ENCODE measurements at regions not wholly inside any gene's neighbourhood (a gene's known extent, or its start where the extent isn't known, plus 50 kb on each side); places are given as distances from the start of the nearest gene placed in this dataset.

DNA sequence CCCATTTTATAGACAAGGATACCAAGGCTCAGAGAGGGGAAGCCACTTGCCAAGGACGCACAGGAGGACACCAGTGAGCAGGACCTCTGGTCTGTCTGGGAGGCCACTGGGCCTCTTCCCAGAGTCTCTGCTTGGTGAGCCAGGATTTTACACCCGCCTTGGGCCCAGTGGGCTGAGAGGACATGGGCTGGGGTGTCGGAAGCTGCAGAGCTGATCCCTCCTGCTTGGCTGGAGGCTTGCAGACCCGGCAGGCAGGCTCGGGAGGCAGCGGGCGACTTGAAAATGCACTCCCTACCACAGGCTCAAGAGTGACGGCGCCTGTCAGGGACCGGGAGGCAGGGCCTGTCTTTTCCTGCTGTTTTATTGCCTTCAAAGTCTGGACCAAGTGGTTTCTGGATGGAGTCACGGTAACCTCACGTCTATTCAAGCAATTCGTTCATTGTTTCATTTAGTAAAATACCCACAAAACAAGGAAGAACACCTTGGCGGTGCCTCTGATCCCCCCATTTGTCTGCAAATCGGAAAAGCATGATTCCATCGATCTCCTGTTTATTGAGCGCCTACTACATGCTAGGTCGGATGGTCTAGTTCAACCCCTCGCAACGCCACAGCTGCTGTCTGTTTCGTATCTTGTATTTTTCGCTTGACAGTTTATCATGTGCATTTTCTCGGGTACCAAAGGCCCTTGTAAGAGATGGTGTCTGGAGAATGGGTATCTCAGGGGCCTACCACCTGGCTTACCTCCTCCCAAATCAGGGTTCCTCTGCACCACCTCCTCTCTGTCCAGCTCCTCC lies 108.1 kb upstream of the IER5L start:
- no peak for DNase-seq (ENCODE audit: low read depth in 2 of 2)

- no peak for DNase-seq (ENCODE audit: low read depth in 2 of 2)
These were observed 107.3 kb upstream of the IER5L start for GRCh38 chr9:129285382-129285781.

GRCh38 chr9:129284607-129285291 lies 106.7 kb upstream of the IER5L start:
- DNase-seq (ENCODE audit: low read depth in 2 of 2): no peak

GRCh38 chr9:129283705-129284606 lies 105.9 kb upstream of the IER5L start:
- no peak for DNase-seq (ENCODE audit: low read depth in 2 of 2)

GRCh38 chr9:129283291-129283691 lies 105.2 kb upstream of the IER5L start:
- no peak for DNase-seq (ENCODE audit: low read depth in 2 of 2)

DNA sequence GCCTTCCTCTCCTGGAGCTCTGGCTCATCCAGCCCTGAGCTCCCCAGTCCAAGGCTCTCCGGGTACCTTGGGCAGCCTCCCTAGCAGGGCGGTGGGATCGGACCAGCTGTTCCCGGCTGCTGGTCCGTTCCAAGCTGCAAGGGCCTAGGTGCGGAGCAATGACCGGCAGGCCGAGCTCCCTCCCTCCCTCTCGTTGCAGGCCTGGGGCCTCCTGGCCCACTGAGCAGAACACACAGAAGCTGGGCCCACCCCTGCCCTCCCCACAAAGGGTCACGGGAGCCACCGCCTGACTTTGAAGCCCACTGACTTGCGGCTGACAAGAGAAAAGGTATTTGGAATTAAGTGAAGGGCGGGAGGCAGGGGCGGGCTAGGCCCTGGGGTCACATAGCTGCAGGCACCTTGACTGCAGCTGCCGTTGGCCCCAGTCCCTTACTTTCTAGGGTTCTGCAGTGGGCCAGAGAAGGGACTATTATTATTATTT lies 104.7 kb upstream of the IER5L start:
- no peak for DNase-seq (ENCODE audit: low read depth in 2 of 2)

GRCh38 chr9:129282272-129282671 lies 104.2 kb upstream of the IER5L start:
- no peak for DNase-seq (ENCODE audit: low read depth in 2 of 2)

GRCh38 chr9:129281506-129282145 lies 103.6 kb upstream of the IER5L start:
- DNase-seq (ENCODE audit: low read depth in 2 of 2): no peak

DNA sequence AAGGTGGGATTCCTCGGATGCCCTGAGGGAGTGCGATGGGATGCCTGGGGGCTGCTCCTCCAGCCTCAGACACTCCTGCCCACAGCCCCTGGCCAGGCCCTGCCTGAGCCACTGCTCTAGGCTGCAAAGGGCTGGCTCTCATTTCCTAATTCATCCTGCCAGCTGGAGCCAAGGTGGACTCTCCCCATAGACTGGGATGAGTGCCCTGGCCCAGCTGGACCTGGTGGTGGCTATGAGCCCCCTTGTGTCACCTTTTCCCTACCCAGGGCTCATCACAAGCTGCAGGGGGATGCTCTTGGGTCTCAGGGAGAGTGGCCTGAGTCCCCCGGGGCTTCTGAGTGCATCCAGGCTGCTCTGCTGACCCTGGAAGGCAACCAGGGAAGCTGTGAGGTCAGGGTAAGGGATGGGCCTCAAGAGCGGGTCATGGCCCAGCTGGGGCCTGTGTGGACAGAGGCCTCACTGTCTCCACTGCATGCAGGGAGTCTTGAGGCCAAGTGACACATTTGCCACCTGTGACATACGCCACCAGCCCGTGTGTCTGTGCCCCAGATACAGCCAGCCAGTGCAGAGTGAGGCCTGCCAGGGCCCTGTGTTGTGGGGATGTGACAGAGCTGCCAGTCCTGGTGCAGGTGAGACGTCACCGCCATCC lies 102.7 kb upstream of the IER5L start:
- DNase-seq (ENCODE audit: low read depth in 2 of 2): no peak

- DNase-seq (ENCODE audit: low read depth in 2 of 2): no peak
These were observed 102.2 kb upstream of the IER5L start for GRCh38 chr9:129280236-129280622.

- no peak for DNase-seq (ENCODE audit: low read depth in 2 of 2)
These were observed 100.6 kb upstream of the IER5L start for GRCh38 chr9:129278391-129279237.

- no peak for DNase-seq (ENCODE audit: low read depth in 2 of 2)
These were observed 98.6 kb upstream of the IER5L start for GRCh38 chr9:129276486-129277230.

GRCh38 chr9:129275626-129276247 lies 97.7 kb upstream of the IER5L start:
- DNase-seq (ENCODE audit: low read depth in 2 of 2): no peak

DNA sequence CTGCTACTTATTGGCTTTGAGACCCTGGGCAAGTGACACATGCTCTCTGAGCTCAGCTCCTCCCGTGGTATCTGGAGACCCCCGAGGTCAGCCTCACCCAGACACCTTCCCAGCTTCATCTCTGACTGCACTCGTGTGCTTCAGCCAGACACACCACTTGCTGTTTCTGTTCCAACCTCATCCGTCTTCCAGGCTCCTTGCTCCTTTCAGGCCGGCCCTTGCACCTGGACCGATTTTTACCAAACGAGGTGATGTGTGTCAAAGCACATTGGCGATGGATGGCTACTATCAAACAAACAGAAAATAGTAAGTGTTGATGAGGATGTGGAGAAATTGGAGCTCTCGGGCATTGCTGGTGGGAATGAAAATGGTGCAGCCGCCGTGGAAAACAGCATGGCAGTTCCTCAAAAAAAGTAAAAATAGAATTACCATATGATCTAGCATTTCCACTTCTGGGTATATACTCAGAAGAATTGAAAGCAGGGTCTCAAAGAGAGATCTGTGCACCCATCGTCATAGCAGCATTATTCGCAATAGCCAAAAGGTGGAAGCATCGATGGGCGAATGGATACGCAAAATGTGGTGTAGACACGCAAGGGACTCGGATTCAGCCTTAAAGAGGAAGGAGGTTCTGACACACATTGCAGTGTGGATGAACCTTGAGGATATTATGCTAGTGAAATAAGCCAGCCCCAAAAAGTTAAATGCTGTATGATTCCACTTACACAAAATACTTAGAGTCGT lies 96.1 kb upstream of the IER5L start:
- no peak for DNase-seq (ENCODE audit: low read depth in 2 of 2)

DNA sequence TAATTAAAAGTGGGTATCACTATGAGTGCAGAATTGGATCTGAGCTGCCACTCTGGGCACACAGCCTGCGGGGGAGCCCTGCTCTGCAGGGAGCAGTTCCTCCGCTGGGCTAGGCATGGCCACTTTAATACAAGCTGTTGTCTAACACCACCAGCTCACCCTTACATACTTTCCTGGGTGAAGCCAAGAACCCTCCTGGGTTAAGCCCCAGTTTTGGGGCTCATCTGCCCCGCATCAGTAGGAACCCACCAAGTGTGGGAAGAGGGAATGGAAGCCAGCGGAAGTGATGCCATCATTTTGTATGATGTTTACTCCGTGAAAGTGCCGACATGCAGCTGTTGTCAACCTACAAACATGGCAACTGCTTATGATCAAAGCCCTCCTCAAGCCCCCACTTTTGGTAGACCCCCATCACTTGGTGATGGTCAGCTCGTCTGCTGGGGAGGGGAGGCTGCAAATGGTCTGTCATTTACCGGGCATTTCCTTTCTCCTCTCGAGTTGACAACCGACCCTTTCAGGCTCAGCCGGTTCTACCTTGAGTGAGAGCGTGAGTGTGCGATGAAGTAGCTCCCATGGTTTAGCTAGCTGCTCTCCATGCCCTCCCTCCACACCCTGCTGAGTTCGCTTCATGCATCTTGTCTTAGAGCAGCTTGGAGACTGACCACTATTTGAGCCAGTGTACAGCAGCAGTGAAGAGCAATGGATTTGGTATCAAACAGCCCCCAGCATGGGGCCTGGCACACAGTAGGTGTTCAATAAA lies 95.3 kb upstream of the IER5L start:
- no peak for DNase-seq (ENCODE audit: low read depth in 2 of 2)

- DNase-seq (ENCODE audit: low read depth in 2 of 2): no peak
These were observed 94.4 kb upstream of the IER5L start for GRCh38 chr9:129272348-129273025.

GRCh38 chr9:129270903-129271431 lies 92.9 kb upstream of the IER5L start:
- no peak for DNase-seq (ENCODE audit: low read depth in 2 of 2)

All from stimulated activated CD4-positive, alpha-beta T cell treated with anti-CD3 and anti-CD28 coated beads, Interleukin-15, amount 100 ng/mL, for 48 hours (primary cell).